Endothelial cell of hepatic sinusoid (primary cell): ENCODE measurements at regions not wholly inside any gene's neighbourhood (a gene's known extent, or its start where the extent isn't known, plus 50 kb on each side); places are given as distances from the start of the nearest gene placed in this dataset.

Experiments
- in situ Hi-C: cut with HindIII; loops from 2 replicates; pipeline ENCODE4 v1.10.0; 2017; ENCODE audit warnings: low sequenced_read_pairs

GRCh38 chr12:83210933-83211332 is 524.2 kb downstream of the TMTC2 start:
- in situ Hi-C loops = no loop called here

DNA sequence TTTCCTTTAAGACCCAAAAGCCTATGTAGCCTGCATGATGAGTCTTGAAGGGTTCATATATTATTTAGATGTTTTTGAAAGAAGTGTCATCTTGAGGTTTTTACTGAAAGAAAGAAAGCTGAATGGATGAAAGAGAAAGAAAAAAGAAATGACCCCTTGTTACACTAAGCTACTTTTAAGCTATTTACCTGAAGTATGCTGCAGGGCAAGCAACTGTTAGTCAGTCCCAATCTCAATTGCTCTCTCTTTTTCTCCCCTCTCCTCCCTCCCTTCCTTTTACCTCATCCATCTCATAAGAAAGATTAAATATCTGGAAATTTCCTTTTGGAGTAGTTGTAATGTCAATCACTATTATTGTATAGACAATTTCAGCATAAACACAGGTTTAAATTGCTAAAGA is 512.4 kb downstream of the TMTC2 start:
- in situ Hi-C loops = no loop called here

DNA sequence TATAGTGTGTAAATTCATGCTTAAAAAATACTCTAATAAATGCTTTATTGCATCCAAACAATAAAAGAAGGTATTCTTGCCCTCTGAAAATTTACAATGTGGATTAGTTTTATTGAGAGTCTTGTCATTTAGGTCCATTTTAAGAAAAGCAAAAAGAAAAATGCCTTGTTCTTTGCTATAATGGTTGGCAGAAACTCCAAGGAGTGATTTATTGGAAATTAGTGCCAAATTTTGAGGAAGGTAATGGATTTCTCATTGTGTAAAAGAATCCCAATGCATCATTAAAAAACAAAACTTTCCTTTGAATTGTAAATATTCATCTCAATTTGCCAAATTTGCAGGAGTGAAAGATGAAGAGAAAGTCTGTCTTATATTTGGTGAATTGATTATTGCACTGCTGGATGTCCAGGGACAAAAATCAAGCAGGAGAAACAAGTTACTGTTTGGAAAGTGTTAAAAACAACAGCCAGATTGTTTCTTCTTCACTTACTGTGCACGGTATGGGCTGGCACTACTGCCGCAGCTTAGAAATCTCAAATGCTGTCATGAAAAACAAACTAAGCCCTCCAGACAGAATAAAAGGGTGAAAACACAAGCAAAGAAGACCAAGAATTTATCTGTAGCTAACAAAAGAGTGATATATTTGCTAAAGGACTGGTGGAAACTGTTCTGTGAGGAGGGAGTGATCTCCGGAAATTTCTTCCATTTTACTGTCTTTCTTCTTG is 511.7 kb downstream of the TMTC2 start:
- in situ Hi-C loops = no loop called here

DNA sequence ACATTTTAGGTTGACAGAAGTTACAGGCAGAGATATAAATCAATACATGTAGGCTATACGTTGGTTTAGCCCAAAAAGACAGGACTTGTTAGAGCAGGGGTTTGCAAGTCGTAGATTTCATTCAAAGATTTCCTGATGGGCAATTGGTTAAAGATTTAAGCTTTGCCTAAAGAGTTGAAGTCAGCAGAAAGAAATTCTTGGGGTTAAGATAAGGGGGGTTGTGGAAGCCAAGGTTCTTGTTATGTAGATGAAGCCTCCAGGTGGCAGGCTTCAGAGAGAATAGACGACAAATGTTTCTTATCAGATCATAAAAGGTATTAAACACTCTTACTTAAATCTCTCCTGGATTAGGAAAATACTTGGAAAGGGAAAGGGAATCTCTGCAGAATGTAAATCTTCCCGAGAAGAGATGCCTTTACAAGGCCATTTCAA is 510.8 kb downstream of the TMTC2 start:
- in situ Hi-C loops = no loop called here

- in situ Hi-C loops = no loop called here
These were observed 510.1 kb downstream of the TMTC2 start for GRCh38 chr12:83196694-83197350.

GRCh38 chr12:83190631-83191390 is 504.1 kb downstream of the TMTC2 start:
- in situ Hi-C loops = no loop called here

DNA sequence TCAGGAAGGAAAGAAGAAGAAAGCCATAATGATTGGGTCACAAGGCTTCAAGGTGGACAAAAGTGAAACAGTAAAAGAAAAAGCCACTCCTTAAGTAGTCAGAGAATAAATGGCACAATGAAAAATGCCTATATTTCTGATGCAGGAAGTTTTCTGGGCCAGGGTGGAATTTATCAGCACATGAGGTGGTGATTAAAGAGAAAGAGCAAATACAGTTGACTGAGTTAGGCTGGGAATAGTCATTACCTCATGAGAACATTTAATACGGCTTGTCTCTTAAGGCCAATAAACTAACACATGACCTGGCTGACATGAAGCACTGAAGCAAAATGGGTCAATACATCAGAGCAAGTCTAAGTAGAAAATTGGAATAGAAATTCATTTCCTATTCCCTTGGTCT is 499.7 kb downstream of the TMTC2 start:
- in situ Hi-C loops = no loop called here

DNA sequence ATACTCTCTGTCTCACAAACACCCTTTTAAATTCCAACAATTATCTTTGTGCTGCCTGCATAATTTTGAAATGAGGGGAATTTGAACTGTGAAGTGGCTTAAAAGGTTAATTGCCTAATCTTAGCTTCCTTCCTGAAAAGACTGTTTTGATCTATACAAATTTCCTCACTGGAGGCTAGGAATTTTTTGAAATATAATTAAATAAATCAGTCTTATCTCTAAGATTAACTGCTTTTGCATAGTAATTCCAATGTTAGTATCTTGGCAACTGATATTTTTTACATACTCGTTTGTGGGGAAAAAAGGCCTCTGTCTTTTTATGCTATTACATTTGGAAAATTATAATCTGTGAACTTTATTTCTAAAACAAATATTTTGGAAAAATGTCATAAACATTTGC is 498.5 kb downstream of the TMTC2 start:
- in situ Hi-C loops = no loop called here
